GM18508 (cell line): ENCODE measurements at regions not wholly inside any gene's neighbourhood (a gene's known extent, or its start where the extent isn't known, plus 50 kb on each side); places are given as distances from the start of the nearest gene placed in this dataset.

Experiments
- ATAC-seq: cut with Tn5 transposase; IDR thresholded peaks from one replicate; pipeline ENCODE4 v1.9.1; 2021; ENCODE audit warnings: moderate number of reproducible peaks; ENCODE audit not compliant: insufficient read depth, unreplicated experiment

DNA sequence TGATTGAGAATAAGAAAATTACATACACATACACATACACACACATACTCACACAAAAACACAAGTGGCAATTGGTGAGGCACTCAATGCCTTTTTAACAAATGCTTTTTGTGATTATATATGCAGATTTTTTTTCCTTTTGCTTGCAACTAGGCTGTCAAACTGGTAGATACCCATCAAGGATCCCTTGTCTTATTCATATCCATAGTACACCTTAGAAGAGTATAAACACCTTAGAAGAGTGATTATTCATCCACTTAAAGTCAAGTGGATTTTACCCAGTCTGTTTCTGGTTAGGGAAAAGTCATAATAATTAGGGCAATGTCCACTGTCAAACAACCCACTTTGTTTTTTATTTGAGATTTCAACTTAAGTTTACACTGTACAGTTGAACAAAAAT, 1773.4 kb upstream of the MIR17HG start:
- ATAC-seq, result no peak

DNA sequence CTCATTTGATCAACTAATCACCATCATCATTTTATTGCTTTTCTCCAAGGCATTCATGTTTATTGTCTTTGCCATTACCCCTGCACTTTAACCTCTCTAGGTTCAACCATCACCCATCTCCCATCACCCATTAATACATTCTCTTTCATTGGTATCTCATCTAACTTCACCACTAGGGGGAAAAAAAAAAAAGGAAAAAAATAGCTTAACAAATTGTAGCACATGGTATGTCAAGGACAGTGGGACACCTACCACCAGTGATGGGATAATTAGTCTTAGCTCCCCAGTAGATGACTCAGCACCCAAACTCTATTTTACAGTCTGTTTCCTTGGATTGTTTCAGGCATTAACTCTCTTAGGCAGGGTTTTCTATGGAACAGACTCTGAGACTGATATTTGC, 1770.2 kb upstream of the MIR17HG start:
- ATAC-seq, result no peak

DNA sequence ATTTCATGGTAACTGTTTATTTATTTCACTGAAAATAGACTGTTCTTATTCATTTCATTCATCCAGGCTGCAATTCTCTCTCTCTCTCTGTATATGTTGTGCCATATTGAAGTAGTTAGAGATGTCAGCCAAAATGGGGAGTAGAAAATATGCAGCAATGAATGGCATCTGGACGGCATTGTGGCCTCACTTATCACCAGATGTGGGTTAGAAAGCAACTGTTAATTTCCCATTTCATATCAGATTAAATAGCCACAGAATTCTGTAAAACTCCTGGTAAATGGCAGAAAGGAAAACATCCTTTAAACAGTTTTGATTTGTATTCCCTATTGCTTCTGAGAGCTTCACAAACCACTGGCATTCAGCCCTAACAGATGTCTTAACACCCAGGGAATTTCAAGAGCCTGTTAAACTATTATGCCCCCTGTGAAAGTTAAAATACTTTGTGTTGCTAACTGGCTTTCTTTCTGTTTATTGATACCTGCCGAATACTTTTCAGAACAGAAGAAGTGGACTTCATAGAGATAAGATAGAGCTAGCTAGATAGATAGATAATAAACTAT, 1763.3 kb upstream of the MIR17HG start:
- ATAC-seq, result no peak

DNA sequence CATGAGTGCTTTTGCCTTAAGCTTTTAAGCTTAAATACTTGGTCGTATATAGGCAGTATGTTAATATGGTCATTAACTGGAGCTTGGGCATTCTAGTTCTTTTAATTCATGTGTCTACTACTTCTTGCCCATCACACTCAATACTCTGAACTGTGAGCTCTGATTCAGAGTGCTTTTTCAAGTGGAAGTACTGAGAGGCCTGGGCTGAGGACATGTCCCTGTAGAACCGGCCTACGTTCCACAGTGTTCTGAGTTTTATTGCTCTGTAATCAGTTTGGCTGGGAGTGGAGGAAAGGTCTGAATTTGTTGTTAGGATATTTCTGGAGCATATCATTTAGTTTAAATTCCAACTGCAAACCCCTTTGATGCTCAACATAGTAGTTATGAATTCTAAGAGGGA, 1744.8 kb upstream of the MIR17HG start:
- ATAC-seq, result no peak

DNA sequence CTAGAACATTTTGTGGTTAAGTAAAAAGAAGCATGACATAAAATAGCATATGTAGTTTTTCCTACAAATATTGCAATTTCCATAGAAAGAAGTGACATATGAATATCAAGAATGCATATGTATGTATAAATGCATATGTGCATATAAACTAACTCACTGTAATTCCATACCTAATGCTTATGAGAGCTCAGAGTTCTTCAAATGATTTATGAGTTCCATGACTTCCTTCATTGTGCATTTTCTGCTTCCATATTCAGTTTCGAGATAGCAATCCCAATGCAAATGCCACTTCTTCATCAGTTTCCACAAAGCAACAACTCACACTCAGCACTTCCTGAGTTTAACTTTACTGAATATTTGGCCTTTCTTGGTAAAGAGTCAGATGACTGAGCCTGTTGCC, 1744.3 kb upstream of the MIR17HG start:
- no peak for ATAC-seq

DNA sequence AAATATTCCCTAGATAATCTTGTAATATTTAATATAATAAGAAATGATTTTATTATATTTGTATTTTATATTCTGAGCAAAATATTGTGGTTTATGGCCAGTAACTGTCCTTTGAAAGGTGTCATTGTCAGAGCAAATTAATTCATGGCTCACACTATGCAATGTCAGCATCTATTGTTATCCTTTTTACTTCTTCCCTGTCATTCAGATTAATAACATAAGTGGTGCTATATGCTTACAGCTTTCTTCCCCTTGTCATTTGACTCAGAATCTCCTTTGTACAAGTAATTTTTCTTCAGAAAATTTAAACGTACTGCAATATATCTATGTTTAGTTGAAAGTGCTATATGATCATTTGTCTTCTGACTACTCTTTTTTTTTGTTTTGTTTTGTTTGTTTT, 1738.2 kb upstream of the MIR17HG start:
- no peak for ATAC-seq

DNA sequence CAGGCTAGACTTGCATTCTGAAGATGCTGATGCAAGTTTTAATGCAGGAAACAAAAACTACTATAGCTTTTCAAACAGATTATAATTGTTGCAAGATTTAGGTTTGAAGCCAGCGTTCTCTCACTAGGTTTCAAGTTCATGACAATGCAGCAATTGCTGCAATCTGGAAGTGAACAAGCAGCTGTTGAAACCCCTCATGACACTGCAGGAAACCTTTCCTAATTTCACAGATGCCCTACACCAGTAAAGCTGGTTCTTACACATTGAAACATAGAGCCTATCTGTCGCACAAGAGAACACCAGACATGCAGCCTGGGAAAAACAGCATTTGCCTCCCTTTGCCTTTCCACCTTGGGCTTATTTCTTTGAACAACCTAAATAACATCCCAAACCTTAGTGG, 1737.2 kb upstream of the MIR17HG start:
- no peak for ATAC-seq

DNA sequence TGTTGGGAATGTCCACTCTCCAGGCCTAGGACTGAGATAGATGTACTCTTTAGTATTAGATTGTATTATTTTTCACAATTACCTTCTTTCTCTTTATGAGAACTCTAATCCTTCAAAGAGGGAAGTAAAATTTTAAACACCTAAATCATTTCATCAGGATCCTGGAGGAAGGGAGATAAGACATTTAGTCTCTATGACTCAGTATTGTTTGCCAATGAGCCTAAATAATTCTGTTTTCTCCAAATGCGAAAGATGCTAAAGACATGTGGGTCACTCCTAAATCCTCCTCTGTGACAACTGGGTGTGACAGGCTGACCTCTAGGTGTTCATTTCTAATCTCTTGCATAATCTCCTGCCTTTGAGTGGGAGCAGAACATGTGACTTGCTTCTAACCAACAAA, 1736.6 kb upstream of the MIR17HG start:
- ATAC-seq, result no peak

DNA sequence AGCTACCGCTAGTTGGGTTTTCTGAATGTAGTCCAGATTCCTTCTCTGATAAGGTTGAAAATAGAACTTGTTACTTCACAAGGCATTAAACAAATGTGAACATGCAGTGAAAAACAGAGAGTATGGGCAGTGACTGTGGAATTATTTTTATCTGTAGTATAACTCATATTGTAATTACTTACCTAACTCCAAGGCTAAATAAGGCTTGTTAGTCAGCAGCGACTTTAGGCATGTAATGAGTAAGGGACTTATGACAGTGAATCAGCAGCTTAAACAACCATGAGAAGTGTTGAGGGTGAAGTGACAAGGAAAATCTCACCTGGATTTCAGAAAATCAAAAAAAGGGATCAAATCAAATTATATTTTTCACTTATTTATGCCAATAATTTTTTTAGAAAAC, 1719.5 kb upstream of the MIR17HG start:
- no peak for ATAC-seq

DNA sequence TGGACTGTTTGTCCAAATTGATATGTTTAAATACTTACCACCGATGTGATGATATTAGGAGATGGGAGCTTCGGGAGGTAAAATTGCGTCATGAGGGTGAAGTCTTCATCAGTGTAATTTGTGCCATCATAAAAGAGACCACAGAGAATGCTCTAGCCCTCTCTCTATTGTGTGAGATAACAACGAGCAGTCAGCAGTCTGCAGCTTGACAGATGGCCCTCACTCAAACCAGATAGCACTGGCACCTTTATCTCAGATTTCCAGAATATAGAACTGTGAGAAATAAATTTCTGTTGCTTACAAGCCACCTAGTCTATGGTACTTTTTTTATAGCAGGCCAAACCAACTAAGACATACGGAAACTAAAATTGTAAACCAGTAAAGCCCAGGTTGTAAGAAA, 1718.9 kb upstream of the MIR17HG start:
- no peak for ATAC-seq

DNA sequence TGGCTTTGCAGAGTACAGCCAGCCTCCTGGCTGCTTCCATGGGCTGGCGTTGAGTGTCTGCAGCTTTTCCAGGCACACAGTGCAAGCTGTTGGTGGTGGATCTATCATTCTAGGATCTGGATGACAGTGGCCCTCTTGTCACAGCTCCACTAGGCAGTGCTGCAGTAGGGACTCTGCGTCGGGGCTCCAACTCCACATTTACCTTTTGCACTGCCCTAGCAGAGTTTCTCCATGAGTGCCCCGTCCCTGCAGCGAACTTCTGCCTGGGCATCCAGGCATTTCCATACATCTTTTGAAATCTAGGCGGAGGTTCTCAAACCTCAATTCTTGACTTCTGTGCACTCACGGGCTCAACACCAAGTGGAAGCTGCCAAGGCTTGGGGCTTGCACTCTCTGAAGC, 1697.3 kb upstream of the MIR17HG start:
- ATAC-seq, result no peak

DNA sequence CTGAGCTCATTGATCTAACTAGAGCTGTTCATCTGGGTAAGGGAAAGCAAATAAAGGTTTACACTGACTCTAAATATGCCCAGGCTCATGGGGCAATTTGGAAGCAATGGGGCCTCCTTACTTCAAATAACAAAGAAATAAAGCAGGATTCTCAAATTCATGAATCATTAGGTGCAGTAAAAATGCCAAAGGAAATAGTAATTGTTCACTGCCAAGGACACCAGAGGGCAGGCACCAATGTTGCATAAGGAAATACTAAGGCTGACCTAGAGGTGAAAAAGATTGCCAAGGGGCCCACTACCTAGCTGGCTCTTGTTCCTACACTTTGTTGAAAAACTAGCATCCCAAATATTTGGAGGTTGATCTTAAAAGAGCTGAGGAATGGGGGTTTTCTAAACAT, 1686.7 kb upstream of the MIR17HG start:
- no peak for ATAC-seq

DNA sequence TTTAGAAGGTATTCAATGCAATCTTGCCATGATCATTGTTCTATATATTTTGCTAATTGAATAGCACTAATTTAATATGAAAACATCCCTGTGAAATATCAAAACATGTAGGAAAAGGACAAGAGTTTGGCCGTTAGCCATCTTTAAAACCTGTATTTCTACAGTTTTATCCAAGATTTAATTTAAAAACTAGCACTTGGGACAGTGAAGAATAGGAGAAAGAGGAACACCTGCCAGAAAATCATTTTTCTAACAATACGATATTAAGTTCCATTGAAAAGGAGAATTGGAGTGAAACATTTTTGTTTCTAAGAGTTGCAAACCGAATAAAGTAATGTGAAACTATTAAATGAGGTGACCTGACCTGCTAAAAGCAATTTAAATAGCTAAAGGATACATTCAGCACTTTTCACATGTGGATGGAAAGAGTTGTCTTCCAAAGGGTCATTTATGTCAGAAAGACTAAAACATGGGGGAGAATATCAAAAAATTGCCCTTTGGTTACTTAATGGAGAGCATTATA, 1673.6 kb upstream of the MIR17HG start:
- ATAC-seq, result no peak

DNA sequence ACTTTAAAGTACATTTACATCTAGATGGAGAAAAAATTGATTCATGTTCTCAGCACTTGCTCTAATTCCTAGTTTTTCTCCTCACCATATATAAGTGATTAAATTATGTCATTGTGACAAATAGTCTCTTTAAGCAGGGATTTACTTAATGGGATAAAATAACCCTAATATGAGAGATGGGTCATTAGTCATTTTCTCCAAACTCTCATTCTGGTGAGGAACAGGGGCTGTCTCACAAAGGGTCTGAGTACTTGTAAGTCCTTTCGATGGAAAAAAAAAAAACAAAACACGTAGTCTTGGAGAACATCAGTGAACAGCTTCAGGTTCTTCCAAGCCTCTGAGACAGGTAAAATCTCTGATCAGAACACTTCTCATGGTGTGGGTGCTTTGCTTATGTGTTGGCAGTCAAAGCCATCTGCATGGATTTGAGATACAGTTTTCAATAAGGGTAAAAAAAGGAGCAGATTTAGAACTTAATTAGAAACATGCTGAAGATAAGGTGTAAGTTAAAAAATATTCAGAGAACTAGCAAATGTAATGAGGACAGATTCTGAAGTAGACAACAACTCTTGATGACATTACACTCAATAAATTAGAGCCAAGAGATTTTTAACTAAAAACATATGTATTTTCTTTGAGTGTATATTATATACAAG, 1668.9 kb upstream of the MIR17HG start:
- ATAC-seq, result no peak

DNA sequence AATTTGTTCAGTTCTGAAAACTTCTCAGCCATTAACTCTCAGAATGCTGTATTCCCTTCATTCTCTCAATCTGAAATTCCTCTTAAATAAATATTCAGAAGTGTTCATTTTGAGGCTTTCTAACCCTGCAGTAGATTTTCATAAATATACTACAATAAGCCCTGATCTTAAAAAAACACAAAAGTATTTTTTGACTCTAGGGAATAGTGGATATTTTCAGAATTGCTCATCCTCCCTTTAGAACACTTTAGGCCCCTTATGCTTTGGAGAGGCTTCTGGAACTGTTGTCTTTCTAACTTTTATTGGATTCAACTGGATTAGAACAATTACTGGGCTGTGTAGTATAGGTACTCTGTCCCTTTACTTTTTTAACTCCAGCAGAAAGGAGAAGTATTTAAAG, 1662.6 kb upstream of the MIR17HG start:
- no peak for ATAC-seq

DNA sequence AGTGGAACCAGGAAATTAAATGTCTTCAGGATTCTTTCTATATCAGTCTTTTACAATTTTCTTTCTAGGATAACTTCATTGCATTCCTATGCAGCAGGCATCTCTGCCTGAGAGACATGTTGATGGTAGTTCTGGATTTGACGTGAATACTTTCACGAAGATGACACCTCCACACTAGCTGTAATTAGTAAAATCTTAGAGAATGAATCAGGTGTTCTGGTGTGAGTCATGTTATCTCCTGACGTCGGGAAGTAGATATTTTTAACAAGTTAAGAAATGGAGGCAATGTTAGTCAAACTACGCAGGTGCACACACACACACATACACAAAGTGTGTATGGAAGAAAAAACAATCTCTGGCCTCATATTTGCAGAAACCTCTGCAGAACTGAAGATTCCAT, 1661.3 kb upstream of the MIR17HG start:
- ATAC-seq, result no peak

DNA sequence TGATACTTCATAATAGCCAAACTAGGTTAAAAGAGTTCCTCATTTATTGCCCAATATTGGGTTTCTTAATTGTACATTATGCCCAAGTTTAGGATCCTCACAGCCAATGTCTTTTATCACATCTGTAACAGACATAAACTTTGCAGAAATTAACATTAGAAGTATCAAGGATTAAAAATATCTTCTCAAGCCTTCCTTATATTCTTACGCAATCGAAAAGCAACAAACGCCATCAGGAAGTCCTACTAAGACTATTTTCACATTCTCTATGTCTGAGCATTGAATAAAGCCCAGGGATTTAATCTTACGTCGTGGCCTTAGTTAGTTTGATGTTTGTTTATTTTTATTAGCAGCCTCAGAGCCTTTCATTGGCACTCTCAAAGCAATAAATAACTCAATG, 1660.4 kb upstream of the MIR17HG start:
- ATAC-seq, result no peak

DNA sequence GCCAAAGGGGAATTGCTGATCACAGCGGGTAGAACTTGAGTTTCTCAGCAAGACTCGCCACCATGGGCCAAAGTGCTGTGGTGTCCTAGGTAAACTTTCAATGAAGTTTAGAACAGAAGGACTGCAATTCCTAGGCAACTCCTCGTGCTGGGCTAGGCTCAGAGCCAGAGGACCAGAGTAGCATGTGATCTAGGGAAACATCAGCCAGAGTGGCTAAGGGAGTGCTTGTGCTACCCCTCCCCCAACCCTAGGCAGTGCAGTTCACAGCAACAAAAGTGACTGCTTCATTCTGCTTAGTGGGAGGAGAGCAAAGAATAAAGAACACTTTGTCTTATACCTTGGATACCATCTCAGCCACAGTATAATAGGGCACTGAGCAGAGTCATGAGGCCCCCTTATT, 1658.6 kb upstream of the MIR17HG start:
- no peak for ATAC-seq

DNA sequence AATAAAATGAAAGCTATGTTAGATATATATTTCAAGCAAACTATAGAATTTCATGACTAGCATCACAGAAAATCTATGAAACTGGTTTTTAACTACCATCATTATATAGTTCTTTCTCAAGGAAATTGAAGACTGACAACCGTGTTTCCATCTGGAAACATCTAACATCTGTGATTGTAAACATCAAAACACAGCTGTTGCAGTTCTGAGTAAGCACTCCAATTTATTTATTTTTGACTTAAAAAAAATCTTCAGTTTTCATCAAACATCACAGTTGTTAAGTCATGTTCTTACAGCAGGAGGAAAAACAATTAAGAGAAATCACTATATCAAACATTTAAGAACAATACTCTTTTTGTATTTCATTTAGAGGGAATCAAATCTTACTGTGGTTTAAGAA, 1653.0 kb upstream of the MIR17HG start:
- ATAC-seq, result no peak

DNA sequence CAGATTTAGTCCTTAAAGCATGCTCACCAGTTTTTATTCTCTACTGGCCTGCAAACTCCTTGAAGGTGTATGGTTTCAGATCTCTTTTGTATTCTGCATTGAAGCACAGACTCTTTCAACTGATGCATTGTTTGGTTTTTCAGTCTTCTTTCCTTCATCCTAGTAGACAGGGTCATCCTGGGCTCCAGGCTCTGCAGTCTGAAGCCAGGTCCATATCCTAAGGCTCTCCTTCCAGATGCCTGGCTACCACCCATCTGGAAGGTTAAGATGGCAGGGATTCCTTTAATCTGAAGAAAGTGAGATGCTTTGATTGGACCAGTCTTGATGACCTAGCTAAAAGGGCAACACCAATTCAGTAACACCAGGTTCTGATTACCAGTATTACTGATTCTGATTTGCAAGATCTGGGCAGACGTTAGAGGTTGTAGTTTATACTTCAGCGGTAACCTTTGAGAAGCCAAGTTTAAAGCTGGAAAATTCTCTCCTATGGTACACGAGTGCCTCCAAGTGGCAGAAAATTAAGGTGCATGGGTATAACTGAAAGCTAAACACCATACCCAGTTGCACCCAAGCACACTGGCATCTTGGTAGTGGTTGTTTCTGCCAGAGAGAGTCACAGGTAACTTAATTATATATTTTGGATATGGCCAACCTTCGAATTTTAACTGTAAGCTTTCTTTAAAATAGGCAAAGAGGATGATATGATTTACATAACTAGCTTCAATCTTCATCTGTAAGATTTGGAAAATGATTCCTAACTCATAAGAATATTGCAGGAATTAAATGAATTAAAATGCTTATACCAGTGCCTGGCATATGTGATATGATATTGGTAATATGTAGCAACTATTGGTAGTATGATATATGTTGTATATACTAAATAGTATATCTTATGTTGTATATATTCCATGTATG, 1651.9 kb upstream of the MIR17HG start:
- ATAC-seq, result no peak

DNA sequence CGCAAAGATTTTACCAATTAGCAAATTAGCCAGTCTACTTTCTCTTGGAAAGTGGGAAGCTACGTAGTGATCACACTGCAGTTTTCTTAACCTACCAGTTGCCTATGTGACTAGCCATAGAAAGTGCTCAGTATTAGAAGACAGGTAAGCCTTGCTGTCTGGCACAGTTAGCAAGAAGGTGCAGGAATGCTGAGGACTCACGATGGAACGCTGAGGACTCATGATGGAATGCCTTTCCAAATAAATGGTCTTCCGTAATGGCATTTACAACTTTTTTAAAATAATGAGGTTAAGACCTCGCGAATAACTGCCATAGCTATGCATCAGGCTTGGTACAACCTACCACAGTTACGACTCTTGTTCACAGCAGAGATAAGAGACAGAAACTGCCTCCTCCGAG, 1645.6 kb upstream of the MIR17HG start:
- ATAC-seq, result no peak
